ENCODE measurements at regions not wholly inside any gene's neighbourhood (a gene's known extent, or its start where the extent isn't known, plus 50 kb on each side); places are given as distances from the start of the nearest gene placed in this dataset.

DNA sequence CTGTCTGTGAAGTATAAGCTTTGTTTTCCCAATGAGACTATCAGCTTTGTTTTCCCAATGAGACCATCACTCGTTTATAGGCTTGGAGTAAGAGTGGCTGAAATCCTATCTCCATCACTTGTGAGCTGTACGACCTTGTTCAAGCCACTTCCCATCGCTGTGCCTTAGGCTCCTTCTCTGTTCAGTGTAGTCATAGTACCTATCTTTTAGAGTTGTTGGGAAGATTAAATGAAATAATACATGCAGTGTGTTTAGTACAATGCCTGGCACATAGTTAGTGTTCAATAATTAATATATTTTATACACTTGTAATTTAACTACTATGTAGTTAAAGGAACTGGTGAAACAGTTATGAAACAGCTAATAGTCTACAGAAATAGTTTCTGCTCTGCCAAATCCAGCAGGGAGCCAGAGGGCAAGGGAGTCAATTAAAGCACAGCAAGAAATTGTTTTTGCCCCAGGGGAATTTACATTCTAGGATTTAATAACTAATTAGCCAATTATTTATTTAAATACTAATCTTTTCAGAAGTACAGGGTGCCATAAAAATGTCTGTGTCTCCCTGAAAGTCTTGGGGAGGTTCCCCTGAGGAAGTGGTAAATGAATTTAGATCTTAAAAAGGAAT is 139.3 kb upstream of the HMCN1 start:
- dilution Hi-C loops (cut with HindIII; ENCODE audit: low sequenced_read_pairs, unreplicated experiment): no loop called here
- no TSS peak for BruUV-seq (replicated peaks)
- in situ Hi-C loops (cut with MboI; ENCODE audit: low sequenced_read_pairs): no loop called here
- Histone ChIP-seq H3K36me3 (ENCODE audit: control insufficient read depth, insufficient read depth, low read length) (no peaks in the 10 kb centered on the region), H3K14ac (replicated peaks; ENCODE audit: low read depth, low read length) (no peak overlapping the region), H2AK5ac (ENCODE audit: low read depth, low read length) (no peak overlapping the region), H3K9ac (ENCODE audit: low read depth, low read length) (no peak overlapping the region), H2BK5ac (ENCODE audit: low read depth, low read length, poor library complexity, severe bottlenecking) (no peak overlapping the region), H3K9me3 (ENCODE audit: control insufficient read depth, insufficient read depth, low read length) (no peaks in the 10 kb centered on the region), H4K20me1 (ENCODE audit: insufficient read depth, low read length) (no peaks in the 10 kb centered on the region), H3K18ac (ENCODE audit: low read depth, low read length) (no peak overlapping the region), H2AK9ac (replicated peaks; ENCODE audit: low read depth, low read length, poor library complexity) (no peak overlapping the region), H3K4me3 (ENCODE audit: insufficient read depth, low read depth, low read length) (no peak overlapping the region), H2AFZ (replicated peaks; ENCODE audit: low read length, poor library complexity) (no peak overlapping the region), H3K27ac (ENCODE audit: insufficient read depth, low read length) (no peak overlapping the region), H3K9me1 (ENCODE audit: insufficient read depth, low read length) (no peaks in the 10 kb centered on the region), H3K56ac (ENCODE audit: extremely low read depth, insufficient read depth, low read length) (no peak overlapping the region), H3K27me3 (ENCODE audit: control insufficient read depth, insufficient read depth, low read length) (no peaks in the 10 kb centered on the region), H3K23ac (ENCODE audit: low read depth, low read length) (no peak overlapping the region), H2BK15ac (ENCODE audit: low read depth, low read length) (no peak overlapping the region), H3K4me2 (ENCODE audit: low read depth, low read length) (no peak overlapping the region), H4K5ac (ENCODE audit: low read depth, low read length) (no peak overlapping the region), H2BK20ac (ENCODE audit: low read depth, low read length) (no peak overlapping the region), H3K79me1 (ENCODE audit: low read depth in 1 of 2, low read length in 2 of 2) (no peaks in the 10 kb centered on the region), H4K8ac (ENCODE audit: low read depth in 2 of 2, low read length in 2 of 2) (no peak overlapping the region), H3K4ac (ENCODE audit: low read depth, low read length) (no peak overlapping the region), H4K91ac (ENCODE audit: insufficient read depth, low read depth, low read length) (no peak overlapping the region), H3K4me1 (ENCODE audit: control insufficient read depth, insufficient read depth, low read length) (no peaks in the 10 kb centered on the region), H2BK120ac (ENCODE audit: low read depth, low read length) (no peak overlapping the region)
- POLR2A ChIA-PET (ENCODE audit: unreplicated experiment): no interaction called here
- WGBS, 2 experiments (ENCODE audit: extremely low coverage in 2 of 2, insufficient read length in 1 of 2): no CpG with 5 or more reads among the region's 3 CpGs
- DNase-seq (no peak), ATAC-seq (ENCODE audit: low read depth) (no peak)
- no peak for TF ChIP-seq POLR2A (IDR thresholded peaks at IDR 0.05; ENCODE audit: low read depth, low read length)
- CTCF ChIA-PET: interaction anchor here (0.7 to 1.7 kb wide), 4 partner anchors 18 to 80 kb away, joined by 3 to 7 read pairs (median 4); no protein-coding TSS in a partner anchor
- intact Hi-C loops (cut with micrococcal nuclease): no loop called here

All from IMR-90 (cell line).